HG03196 (cell line): ENCODE measurements at regions not wholly inside any gene's neighbourhood (a gene's known extent, or its start where the extent isn't known, plus 50 kb on each side); places are given as distances from the start of the nearest gene placed in this dataset.

Source experiments
- ATAC-seq: cut with Tn5 transposase; IDR thresholded peaks from one replicate; pipeline ENCODE4 v1.9.1; 2021; ENCODE audit not compliant: unreplicated experiment

- ATAC-seq: no peak
These were observed 360.1 kb downstream of the TNS3 start for GRCh38 chr7:47221826-47222225.

- ATAC-seq: no peak
These were observed 363.3 kb downstream of the TNS3 start for GRCh38 chr7:47218378-47219176.

GRCh38 chr7:47217570-47218360 is 364.1 kb downstream of the TNS3 start:
- ATAC-seq: no peak

- ATAC-seq: no peak
These were observed 364.8 kb downstream of the TNS3 start for GRCh38 chr7:47217086-47217485.

GRCh38 chr7:47216439-47216838 is 365.5 kb downstream of the TNS3 start:
- ATAC-seq: no peak

- no peak for ATAC-seq
These were observed 366.3 kb downstream of the TNS3 start for GRCh38 chr7:47215640-47216039.

- ATAC-seq: no peak
These were observed 366.9 kb downstream of the TNS3 start for GRCh38 chr7:47215049-47215448.

GRCh38 chr7:47213276-47213675 is 368.6 kb downstream of the TNS3 start:
- ATAC-seq: no peak

- no peak for ATAC-seq
These were observed 370.4 kb downstream of the TNS3 start for GRCh38 chr7:47211519-47211973.

GRCh38 chr7:47210281-47210854 is 371.5 kb downstream of the TNS3 start:
- ATAC-seq: no peak

DNA sequence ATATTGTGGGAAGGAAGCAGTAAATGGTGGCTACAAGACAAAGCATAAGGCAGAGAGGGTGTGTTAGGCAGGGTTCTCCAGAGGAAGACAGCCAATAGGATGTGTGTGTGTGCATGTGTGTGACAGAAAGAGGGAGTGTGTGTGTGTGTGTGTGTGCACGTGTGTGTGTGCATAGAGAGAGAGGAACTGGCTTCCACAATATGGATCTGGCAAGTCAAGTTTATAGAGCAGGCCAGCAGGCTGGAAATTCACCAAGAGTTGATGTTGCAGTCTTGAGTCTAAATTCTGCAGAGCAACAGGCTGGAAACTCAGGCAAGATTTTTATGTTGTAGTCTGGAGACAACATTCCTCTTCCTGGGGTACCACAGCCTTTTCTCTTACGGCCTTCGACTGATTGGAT is 374.0 kb downstream of the TNS3 start:
- ATAC-seq: no peak

DNA sequence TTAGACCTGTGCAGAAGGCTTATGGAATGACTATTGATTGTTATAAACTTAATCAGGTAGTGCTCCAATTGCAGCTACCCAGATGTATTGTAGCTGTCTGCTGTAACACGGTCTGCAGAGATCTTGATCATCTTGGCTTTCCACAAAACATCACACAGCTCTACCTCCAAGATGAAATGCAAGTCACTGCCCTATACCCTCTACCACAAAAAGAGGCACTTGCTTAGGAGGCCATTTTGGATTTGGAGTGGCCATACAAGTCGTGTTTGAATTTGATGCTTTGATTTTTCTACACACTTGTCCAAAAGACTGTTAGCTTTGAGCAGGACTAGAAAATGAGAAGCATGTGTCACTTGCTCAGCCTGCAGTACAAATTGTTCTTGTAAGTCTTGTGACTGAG is 377.2 kb downstream of the TNS3 start:
- ATAC-seq: no peak

- ATAC-seq: no peak
These were observed 379.6 kb downstream of the TNS3 start for GRCh38 chr7:47202146-47202783.

DNA sequence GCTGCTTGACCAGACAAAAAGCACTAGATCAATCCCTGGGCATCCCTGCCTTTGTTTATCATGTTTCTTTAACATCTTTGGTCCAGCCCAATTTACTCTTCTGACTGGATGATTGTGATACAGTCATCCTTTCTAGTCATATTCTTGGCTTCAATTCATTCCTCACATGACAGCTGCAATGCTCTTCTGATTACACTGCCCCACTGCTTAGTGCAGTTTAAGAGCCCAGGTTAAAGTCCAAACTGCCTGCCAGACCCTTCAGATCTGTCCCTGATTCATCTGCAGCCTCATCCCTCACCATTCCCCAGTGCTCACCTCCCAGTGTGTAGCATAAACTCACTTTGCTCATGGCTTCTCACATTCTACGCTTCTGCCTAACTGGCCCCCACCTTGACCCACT is 383.8 kb downstream of the TNS3 start:
- no peak for ATAC-seq

DNA sequence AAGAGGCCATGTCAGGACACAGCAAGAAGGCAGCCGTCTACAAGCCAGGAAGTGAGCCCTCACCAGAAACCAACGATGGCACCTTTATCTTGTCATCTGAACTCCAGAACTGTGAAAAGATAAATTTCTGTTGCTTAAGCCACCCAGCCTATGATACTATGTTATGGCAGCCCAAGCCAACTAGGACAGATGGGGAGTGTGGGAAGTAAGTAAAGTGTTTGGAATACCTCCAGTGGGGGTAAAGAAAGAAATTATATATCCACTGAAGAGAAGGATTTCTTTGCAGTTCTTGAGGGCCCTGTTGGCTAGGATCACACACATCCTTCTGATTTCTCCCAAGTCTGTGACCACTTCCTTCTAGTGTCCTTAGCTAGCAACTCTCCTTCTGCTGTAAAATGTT is 384.4 kb downstream of the TNS3 start:
- ATAC-seq: no peak

DNA sequence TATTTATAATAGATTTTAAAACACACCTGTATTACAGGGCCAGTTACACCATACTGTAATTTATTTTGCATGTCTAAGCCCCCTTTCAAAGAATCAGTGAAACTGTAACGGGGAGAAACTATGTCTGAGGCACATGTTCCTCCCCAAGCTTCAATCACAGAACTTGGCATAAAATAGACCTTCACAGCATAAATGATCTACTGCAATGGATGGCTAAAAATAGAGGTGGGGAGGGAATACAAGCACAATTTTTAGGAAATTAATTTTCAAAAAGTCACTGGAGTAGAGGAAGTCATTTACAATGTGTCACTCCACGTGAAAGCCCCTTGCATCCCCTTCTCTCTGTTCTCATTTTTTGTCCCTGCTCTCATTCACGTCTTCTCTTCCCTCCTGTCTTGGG is 385.2 kb downstream of the TNS3 start:
- no peak for ATAC-seq

GRCh38 chr7:47196106-47196645 is 385.7 kb downstream of the TNS3 start:
- ATAC-seq: no peak

- no peak for ATAC-seq
These were observed 386.3 kb downstream of the TNS3 start for GRCh38 chr7:47195641-47196040.

- ATAC-seq: no peak
These were observed 387.3 kb downstream of the TNS3 start for GRCh38 chr7:47194516-47195057.

DNA sequence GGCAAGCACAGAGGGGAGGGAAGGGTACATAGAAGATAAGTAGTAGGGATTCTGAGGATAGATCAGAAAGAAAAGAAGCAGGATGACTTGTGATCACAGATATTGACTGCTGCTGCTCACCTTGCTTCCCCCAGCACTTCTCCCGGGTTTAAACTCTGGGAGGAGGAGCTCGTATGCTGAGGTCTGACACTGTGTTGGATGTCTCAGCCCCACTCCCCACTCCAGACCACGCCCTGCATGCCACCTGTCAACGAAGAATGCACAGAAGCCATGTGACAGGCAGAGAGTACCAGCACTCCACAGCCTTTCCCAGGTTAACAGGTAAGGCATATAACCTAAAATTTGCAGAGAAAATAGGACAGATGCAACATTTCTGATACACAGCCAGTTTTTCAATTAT is 388.9 kb downstream of the TNS3 start:
- ATAC-seq: no peak

GRCh38 chr7:47191876-47192291 is 390.0 kb downstream of the TNS3 start:
- no peak for ATAC-seq
